ENCODE measurements at regions not wholly inside any gene's neighbourhood (a gene's known extent, or its start where the extent isn't known, plus 50 kb on each side); places are given as distances from the start of the nearest gene placed in this dataset.

- no peak for DNase-seq (ENCODE audit: low spot score)
Observed at GRCh38 chr2:114134146-114134545, 244.3 kb downstream of the ACTR3 start.

- DNase-seq (ENCODE audit: low spot score) = no peak
Observed at GRCh38 chr2:114139542-114139941, 249.7 kb downstream of the ACTR3 start.

- no peak for DNase-seq (ENCODE audit: low spot score)
Observed at GRCh38 chr2:114156366-114157056, 266.6 kb downstream of the ACTR3 start.

GRCh38 chr2:114157057-114157385 lies 267.1 kb downstream of the ACTR3 start:
- no peak for DNase-seq (ENCODE audit: low spot score)

GRCh38 chr2:114160263-114160981 lies 270.5 kb downstream of the ACTR3 start:
- DNase-seq (ENCODE audit: low spot score) = no peak

- no peak for DNase-seq (ENCODE audit: low spot score)
Observed at GRCh38 chr2:114161371-114161770, 271.5 kb downstream of the ACTR3 start.

- no peak for DNase-seq (ENCODE audit: low spot score)
Observed at GRCh38 chr2:114167799-114168198, 274.6 kb upstream of the DPP10 start.

- DNase-seq (ENCODE audit: low spot score) = no peak
Observed at GRCh38 chr2:114170070-114170469, 272.4 kb upstream of the DPP10 start.

GRCh38 chr2:114175507-114175906 lies 266.9 kb upstream of the DPP10 start:
- no peak for DNase-seq (ENCODE audit: low spot score)

GRCh38 chr2:114185501-114185900 lies 256.9 kb upstream of the DPP10 start:
- DNase-seq (ENCODE audit: low spot score) = no peak

- DNase-seq (ENCODE audit: low spot score) = no peak
Observed at GRCh38 chr2:114192362-114192761, 250.1 kb upstream of the DPP10 start.

GRCh38 chr2:114201781-114202180 lies 240.7 kb upstream of the DPP10 start:
- DNase-seq (ENCODE audit: low spot score) = no peak

GRCh38 chr2:114203679-114204078 lies 238.8 kb upstream of the DPP10 start:
- DNase-seq (ENCODE audit: low spot score) = no peak

- no peak for DNase-seq (ENCODE audit: low spot score)
Observed at GRCh38 chr2:114213808-114214207, 228.6 kb upstream of the DPP10 start.

- no peak for DNase-seq (ENCODE audit: low spot score)
Observed at GRCh38 chr2:114218383-114218782, 224.1 kb upstream of the DPP10 start.

- no peak for DNase-seq (ENCODE audit: low spot score)
Observed at GRCh38 chr2:114219456-114219855, 223.0 kb upstream of the DPP10 start.

GRCh38 chr2:114222344-114222743 lies 220.1 kb upstream of the DPP10 start:
- DNase-seq (ENCODE audit: low spot score) = no peak

- no peak for DNase-seq (ENCODE audit: low spot score)
Observed at GRCh38 chr2:114231921-114232320, 210.5 kb upstream of the DPP10 start.

GRCh38 chr2:114237331-114237730 lies 205.1 kb upstream of the DPP10 start:
- DNase-seq (ENCODE audit: low spot score) = no peak

GRCh38 chr2:114238910-114239559 lies 203.4 kb upstream of the DPP10 start:
- DNase-seq (ENCODE audit: low spot score) = no peak

GRCh38 chr2:114248648-114249047 lies 193.8 kb upstream of the DPP10 start:
- DNase-seq (ENCODE audit: low spot score) = no peak

GRCh38 chr2:114252713-114253112 lies 189.7 kb upstream of the DPP10 start:
- no peak for DNase-seq (ENCODE audit: low spot score)

GRCh38 chr2:114254875-114255274 lies 187.6 kb upstream of the DPP10 start:
- DNase-seq (ENCODE audit: low spot score) = no peak

Measured in pons (tissue), 1 donor.